ENCODE measurements at regions not wholly inside any gene's neighbourhood (a gene's known extent, or its start where the extent isn't known, plus 50 kb on each side); places are given as distances from the start of the nearest gene placed in this dataset.

GRCh38 chr18:41052625-41053024 lies 902.4 kb upstream of the PIK3C3 start:
- TF ChIP-seq POLR2A (IDR thresholded peaks at IDR 0.05), result no peak
- TF ChIP-seq CTCF (IDR thresholded peaks at IDR 0.05 in 8 of 11, conservative IDR thresholded peaks at IDR 0.05 in 3 of 11), result no peak
